Mesendoderm (in vitro differentiated cells): ENCODE measurements at regions not wholly inside any gene's neighbourhood (a gene's known extent, or its start where the extent isn't known, plus 50 kb on each side); places are given as distances from the start of the nearest gene placed in this dataset.

Source experiments
- DNase-seq: peaks from one replicate; pipeline ENCODE4 v3.0.0; 2013
- H2AK5ac ChIP-seq: 2 replicates; pipeline ENCODE4 v1.6.1; 2013; ENCODE audit warnings: low read length, inconsistent platforms
- H2BK120ac ChIP-seq: 2 replicates; pipeline ENCODE4 v1.6.1; 2013; ENCODE audit warnings: low read depth, mild to moderate bottlenecking, low read length, moderate library complexity, mixed read lengths
- H2BK15ac ChIP-seq: replicated peaks from 2 replicates; pipeline ENCODE4 v1.6.1; 2013; ENCODE audit warnings: low read depth, mild to moderate bottlenecking, moderate library complexity
- H2BK5ac ChIP-seq: 2 replicates; pipeline ENCODE4 v1.6.1; 2013; ENCODE audit warnings: low read length, inconsistent platforms
- H3K18ac ChIP-seq: 2 replicates; pipeline ENCODE4 v1.6.1; 2013; ENCODE audit warnings: mild to moderate bottlenecking, low read length, mixed read lengths
- H3K23ac ChIP-seq: one replicate; pipeline ENCODE4 v1.6.1; 2013; ENCODE audit warnings: low read length
- H3K27ac ChIP-seq: 2 replicates; pipeline ENCODE4 v1.5.1; 2013; ENCODE audit warnings: low read depth, mild to moderate bottlenecking, inconsistent platforms, low read length, moderate library complexity
- H3K27me3 ChIP-seq: 2 replicates; pipeline ENCODE4 v1.6.1; 2013; ENCODE audit warnings: low read length, control low read depth, mild to moderate bottlenecking, inconsistent platforms; ENCODE audit not compliant: insufficient read depth, poor library complexity
- H3K36me3 ChIP-seq: 2 replicates; pipeline ENCODE4 v1.6.1; 2013; ENCODE audit warnings: low read length, inconsistent platforms; ENCODE audit not compliant: control insufficient read depth, insufficient read depth
- H3K4ac ChIP-seq: one replicate; pipeline ENCODE4 v1.6.1; 2013; ENCODE audit warnings: low read depth, mild to moderate bottlenecking, low read length, moderate library complexity
- H3K4me1 ChIP-seq: 2 replicates; pipeline ENCODE4 v1.6.1; 2013; ENCODE audit warnings: low read depth, low read length, inconsistent platforms; ENCODE audit not compliant: control insufficient read depth
- H3K4me2 ChIP-seq: 2 replicates; pipeline ENCODE4 v1.6.1; 2013; ENCODE audit warnings: low read length
- H3K4me3 ChIP-seq: 2 replicates; pipeline ENCODE4 v1.5.1; 2013; ENCODE audit warnings: mild to moderate bottlenecking, low read length
- H3K56ac ChIP-seq: one replicate; pipeline ENCODE4 v1.6.1; 2013; ENCODE audit warnings: low read length
- H3K79me1 ChIP-seq: 2 replicates; pipeline ENCODE4 v1.6.1; 2013; ENCODE audit warnings: low read length, inconsistent platforms
- H3K79me2 ChIP-seq: 2 replicates; pipeline ENCODE4 v1.6.1; 2013; ENCODE audit warnings: mild to moderate bottlenecking, low read length; ENCODE audit not compliant: control insufficient read depth, insufficient read depth
- H3K9ac ChIP-seq: 2 replicates; pipeline ENCODE4 v1.6.1; 2013; ENCODE audit warnings: low read length, inconsistent platforms
- H4K5ac ChIP-seq: one replicate; pipeline ENCODE4 v1.6.1; 2013; ENCODE audit warnings: low read length
- H4K8ac ChIP-seq: one replicate; pipeline ENCODE4 v1.6.1; 2013; ENCODE audit warnings: low read depth, mild to moderate bottlenecking, control low read depth, low read length, moderate library complexity
- WGBS: extraction: QIAGEN DNeasy Blood & Tissue Kit; methylation state at CpG from one replicate; pipeline ENCODE4 v1.1.7; 2013; ENCODE audit warnings: low lambda C conversion rate, missing lambda C conversion rate; ENCODE audit not compliant: insufficient coverage; ENCODE audit errors: extremely low coverage; 5-methylcytosine and 5-hydroxymethylcytosine counted together

DNA sequence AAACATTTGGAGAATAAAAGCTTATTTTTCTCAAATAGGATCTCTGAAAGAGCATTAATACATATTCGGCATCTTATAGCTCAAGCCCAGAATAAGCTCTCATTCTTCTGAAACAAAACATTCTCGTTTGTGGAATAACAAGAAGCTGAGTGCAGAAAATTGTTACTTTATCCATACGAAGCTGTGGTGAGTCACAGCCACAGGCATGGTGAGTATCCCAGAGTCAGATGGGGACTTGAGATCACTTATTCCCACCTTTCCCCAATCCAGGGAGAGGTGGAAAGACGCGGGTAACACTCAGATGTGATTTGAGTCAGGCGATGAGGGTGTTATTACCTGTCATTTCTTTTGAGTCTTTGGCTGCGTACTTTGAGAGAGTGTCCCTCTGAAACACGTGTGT is 214.6 kb upstream of the TMEM132C start:
- H3K4me3 ChIP-seq, result no peak overlapping the region

DNA sequence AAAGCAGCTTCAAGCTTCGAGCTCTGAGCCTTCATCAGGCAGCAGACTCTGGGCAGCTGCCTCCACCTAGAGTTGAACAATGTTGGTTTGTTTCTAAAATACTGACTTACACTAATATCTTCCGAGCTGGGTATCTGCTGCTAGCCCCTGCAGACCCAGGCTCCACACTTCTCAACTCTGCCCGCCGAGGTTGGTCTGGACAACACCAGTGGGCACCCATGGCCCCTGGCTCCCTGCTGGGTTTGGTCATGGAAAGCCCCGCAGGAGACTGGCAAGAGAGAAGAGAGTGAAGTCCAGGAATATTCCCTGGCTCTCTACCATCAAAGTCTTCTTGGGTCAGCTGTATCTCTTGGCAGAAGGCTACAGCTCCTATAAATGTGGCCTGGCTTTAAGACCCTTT is 214.2 kb upstream of the TMEM132C start:
- H2BK15ac ChIP-seq, result no peak overlapping the region
- H2BK5ac ChIP-seq, result no peak overlapping the region
- H3K56ac ChIP-seq, result no peak overlapping the region
- no peaks in the 10 kb centered on the region for H3K79me1 ChIP-seq
- H3K18ac ChIP-seq, result no peak overlapping the region
- no peak overlapping the region for H4K8ac ChIP-seq
- no peaks in the 10 kb centered on the region for H3K4me1 ChIP-seq
- no peak overlapping the region for H2AK5ac ChIP-seq
- H3K36me3 ChIP-seq, result no peaks in the 10 kb centered on the region
- H3K23ac ChIP-seq, result no peak overlapping the region
- no CpG with 5 or more reads among the region's 5 CpGs for WGBS
- no peaks in the 10 kb centered on the region for H3K79me2 ChIP-seq
- no peak overlapping the region for H3K9ac ChIP-seq
- DNase-seq, result no peak
- no peak overlapping the region for H2BK120ac ChIP-seq
- no peaks in the 10 kb centered on the region for H3K27me3 ChIP-seq
- H3K27ac ChIP-seq, result no peak overlapping the region
- no peak overlapping the region for H3K4me2 ChIP-seq
- H3K4me3 ChIP-seq, result no peak overlapping the region
- no peak overlapping the region for H3K4ac ChIP-seq
- H4K5ac ChIP-seq, result no peak overlapping the region

More for the DNA sequence above, 214.6 kb upstream of the TMEM132C start:
- Histone ChIP-seq H2BK5ac (no peak overlapping the region), H3K18ac (no peak overlapping the region), H3K56ac (no peak overlapping the region), H3K4me1 (no peaks in the 10 kb centered on the region), H3K4me2 (no peak overlapping the region), H2BK15ac (no peak overlapping the region), H3K23ac (no peak overlapping the region), H4K5ac (no peak overlapping the region), H3K27me3 (no peaks in the 10 kb centered on the region), H3K9ac (no peak overlapping the region), H3K79me1 (no peaks in the 10 kb centered on the region), H2AK5ac (no peak overlapping the region), H3K79me2 (no peaks in the 10 kb centered on the region), H3K27ac (no peak overlapping the region), H3K36me3 (no peaks in the 10 kb centered on the region), H4K8ac (no peak overlapping the region), H3K4ac (no peak overlapping the region), H2BK120ac (no peak overlapping the region)
- DNase-seq, result no peak
- WGBS, result no CpG with 5 or more reads among the region's 8 CpGs

DNA sequence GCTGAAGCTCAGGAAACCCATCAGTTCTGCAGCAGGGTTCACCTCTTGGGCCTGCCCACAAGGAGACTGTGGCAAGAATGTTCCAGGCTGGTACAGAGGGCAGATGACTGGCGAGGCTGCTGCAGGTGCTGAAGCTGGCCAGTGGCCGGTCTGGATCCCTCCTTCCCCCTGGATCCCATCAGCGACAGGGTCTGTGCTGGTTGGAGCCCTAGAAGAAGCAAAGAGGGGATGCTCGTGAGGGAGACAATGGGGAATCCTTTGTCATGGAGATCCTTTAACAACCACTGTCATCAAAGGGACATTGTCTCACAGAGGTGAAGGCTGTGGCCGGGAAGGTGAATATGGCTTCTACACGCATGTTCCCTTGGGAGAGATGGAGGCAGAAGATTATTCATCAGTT is 211.4 kb upstream of the TMEM132C start:
- H2BK120ac ChIP-seq, result no peak overlapping the region
- H3K79me2 ChIP-seq, result no peaks in the 10 kb centered on the region
- H3K18ac ChIP-seq, result no peak overlapping the region
- no peak overlapping the region for H4K5ac ChIP-seq
- no peak overlapping the region for H3K23ac ChIP-seq
- no peak overlapping the region for H2BK15ac ChIP-seq
- no CpG with 5 or more reads among the region's 6 CpGs for WGBS
- no peak overlapping the region for H3K4ac ChIP-seq
- H3K9ac ChIP-seq, result no peak overlapping the region
- no peak for DNase-seq
- no peaks in the 10 kb centered on the region for H3K27me3 ChIP-seq
- no peak overlapping the region for H3K4me3 ChIP-seq
- H3K36me3 ChIP-seq, result no peaks in the 10 kb centered on the region
- no peak overlapping the region for H3K27ac ChIP-seq
- H3K56ac ChIP-seq, result no peak overlapping the region
- H3K79me1 ChIP-seq, result no peaks in the 10 kb centered on the region
- H3K4me1 ChIP-seq, result no peaks in the 10 kb centered on the region
- no peak overlapping the region for H3K4me2 ChIP-seq
- no peak overlapping the region for H4K8ac ChIP-seq
- H2BK5ac ChIP-seq, result no peak overlapping the region
- no peak overlapping the region for H2AK5ac ChIP-seq

DNA sequence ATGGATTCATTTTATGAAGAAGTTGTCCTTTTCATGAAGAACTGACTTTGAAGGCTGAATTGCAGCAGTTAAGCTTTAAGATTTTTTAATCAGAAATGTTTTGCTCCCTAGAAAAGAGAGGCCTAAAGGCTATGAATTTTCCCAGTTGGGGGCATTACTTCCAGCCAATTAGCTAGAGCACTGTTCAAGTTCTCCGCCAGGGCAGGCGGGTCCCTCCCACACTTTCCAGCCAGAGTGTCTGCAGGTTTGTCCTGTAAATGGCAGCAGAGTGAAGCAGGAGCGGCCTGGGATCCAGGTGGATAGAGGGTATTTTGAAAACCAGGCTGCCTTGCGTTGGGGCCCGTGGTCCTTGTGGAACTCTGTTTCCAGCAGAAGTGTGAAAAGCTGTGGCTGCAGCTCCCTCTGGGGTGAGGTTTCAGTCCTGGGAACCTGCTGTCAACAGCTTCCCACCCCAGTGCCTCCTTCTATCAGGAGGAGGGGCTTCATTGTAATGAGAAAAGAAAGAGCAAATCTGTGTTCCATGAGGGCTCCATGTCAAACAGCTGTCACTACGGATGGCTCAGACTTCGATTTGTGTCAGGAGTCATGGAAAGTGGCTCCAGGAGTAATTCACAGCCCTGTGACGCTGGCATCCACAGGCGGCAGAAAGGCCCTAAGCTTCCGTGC is 210.7 kb upstream of the TMEM132C start:
- Histone ChIP-seq H3K23ac (no peak overlapping the region), H3K4me3 (no peak overlapping the region), H2BK15ac (no peak overlapping the region), H3K27me3 (no peaks in the 10 kb centered on the region), H3K4me2 (no peak overlapping the region), H3K18ac (no peak overlapping the region), H3K4ac (no peak overlapping the region), H3K27ac (no peak overlapping the region), H3K9ac (no peak overlapping the region), H3K56ac (no peak overlapping the region), H4K8ac (no peak overlapping the region), H2BK120ac (no peak overlapping the region), H3K36me3 (no peaks in the 10 kb centered on the region), H2AK5ac (no peak overlapping the region), H3K79me1 (no peaks in the 10 kb centered on the region), H3K79me2 (no peaks in the 10 kb centered on the region), H2BK5ac (no peak overlapping the region), H4K5ac (no peak overlapping the region), H3K4me1 (no peaks in the 10 kb centered on the region)
- no CpG with 5 or more reads among the region's 10 CpGs for WGBS
- peak; percentile 31 for DNase-seq

DNA sequence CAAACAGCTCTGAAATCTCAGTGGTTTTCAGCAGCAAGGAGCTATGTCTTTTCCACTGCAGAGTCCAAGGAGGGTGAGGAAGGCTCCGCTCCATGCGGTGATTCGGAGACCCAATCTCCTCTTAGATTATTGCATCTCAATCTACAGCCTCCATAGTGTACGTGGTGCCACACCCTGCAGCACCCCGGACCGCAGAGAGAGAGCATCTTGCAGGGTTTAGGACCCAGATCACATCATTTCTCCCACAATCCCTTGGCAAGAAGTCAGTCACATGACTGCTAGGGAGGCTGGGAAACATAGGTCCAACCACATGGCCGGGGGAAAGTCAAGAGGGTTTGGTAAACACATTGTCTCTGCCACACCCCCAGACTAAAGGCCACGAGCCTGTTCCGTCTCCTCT is 209.4 kb upstream of the TMEM132C start:
- no peak overlapping the region for H3K4ac ChIP-seq
- no peak overlapping the region for H3K23ac ChIP-seq
- H3K79me1 ChIP-seq, result no peaks in the 10 kb centered on the region
- H3K4me3 ChIP-seq, result no peak overlapping the region
- no peak for DNase-seq
- H3K27me3 ChIP-seq, result no peaks in the 10 kb centered on the region
- no peak overlapping the region for H3K27ac ChIP-seq
- H3K9ac ChIP-seq, result no peak overlapping the region
- no peak overlapping the region for H2BK120ac ChIP-seq
- H3K79me2 ChIP-seq, result no peaks in the 10 kb centered on the region
- H3K4me2 ChIP-seq, result no peak overlapping the region
- H4K8ac ChIP-seq, result no peak overlapping the region
- H2AK5ac ChIP-seq, result no peak overlapping the region
- no peaks in the 10 kb centered on the region for H3K4me1 ChIP-seq
- H3K18ac ChIP-seq, result no peak overlapping the region
- H3K36me3 ChIP-seq, result no peaks in the 10 kb centered on the region
- H4K5ac ChIP-seq, result no peak overlapping the region
- no peak overlapping the region for H2BK15ac ChIP-seq
- H2BK5ac ChIP-seq, result no peak overlapping the region
- no CpG with 5 or more reads among the region's 9 CpGs for WGBS
- H3K56ac ChIP-seq, result no peak overlapping the region
